ENCODE measurements at regions not wholly inside any gene's neighbourhood (a gene's known extent, or its start where the extent isn't known, plus 50 kb on each side); places are given as distances from the start of the nearest gene placed in this dataset.

DNA sequence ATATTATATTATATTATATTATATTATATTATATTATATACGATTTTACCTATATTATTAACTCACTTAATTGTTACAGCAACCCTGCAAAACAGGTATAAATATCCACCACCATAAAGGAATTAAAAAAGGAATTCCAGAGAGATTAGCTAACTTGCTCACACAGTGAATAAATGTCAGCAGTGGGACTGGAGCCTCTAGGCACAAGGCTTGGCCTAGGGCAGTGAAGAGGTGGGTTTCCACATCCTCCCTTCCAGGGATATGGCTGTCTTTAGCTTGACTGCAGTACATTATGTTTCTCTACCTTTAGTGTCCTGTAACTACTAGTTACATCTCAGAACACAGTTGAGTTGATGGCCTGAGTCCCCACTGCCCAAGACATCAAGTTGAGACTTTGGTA lies 166.9 kb downstream of the SLC15A5 start:
- H3K27ac Mint-ChIP-seq (ENCODE audit: low read depth, unreplicated experiment): no peak overlapping the region
- no peaks in the 10 kb centered on the region for H3K36me3 Mint-ChIP-seq (ENCODE audit: insufficient read depth, unreplicated experiment)
- no peak for DNase-seq (ENCODE audit: unreplicated experiment)
- POLR2A ChIA-PET: no interaction called here
- no peak overlapping the region for H3K4me3 Mint-ChIP-seq (ENCODE audit: unreplicated experiment)
- H3K9me3 Mint-ChIP-seq (ENCODE audit: unreplicated experiment): no peaks in the 10 kb centered on the region
- H3K27me3 Mint-ChIP-seq (ENCODE audit: insufficient read depth, unreplicated experiment): peaks cover 16% of the 10 kb centered on the region
- intact Hi-C loops (cut with micrococcal nuclease): no loop called here
- no peaks in the 10 kb centered on the region for H3K4me1 Mint-ChIP-seq (ENCODE audit: insufficient read depth, unreplicated experiment)
- CTCF ChIA-PET: no interaction called here
- no peak for TF ChIP-seq CTCF (IDR thresholded peaks at IDR 0.05; ENCODE audit: unreplicated experiment)
- BruUV-seq (replicated peaks): no TSS peak

DNA sequence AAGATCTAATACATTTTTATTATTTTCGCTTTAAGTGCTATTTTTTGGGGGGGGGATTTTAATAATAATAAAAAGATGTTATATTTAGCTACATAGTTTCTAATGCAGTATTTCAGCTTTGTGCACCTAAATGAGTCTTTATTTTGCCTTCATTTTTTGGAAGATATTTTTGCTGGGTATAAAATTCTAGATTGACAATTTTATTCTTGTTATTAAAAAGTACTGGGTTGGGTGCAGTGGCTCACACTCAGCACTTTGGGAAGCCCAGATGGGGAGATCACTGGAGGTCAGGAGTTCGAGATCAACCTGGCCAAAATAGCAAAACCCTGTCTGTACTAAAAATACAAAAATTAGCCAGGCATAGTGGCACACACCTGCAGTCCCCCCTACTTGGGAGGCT lies 173.6 kb downstream of the SLC15A5 start:
- no peak for TF ChIP-seq CTCF (IDR thresholded peaks at IDR 0.05; ENCODE audit: unreplicated experiment)
- DNase-seq (ENCODE audit: unreplicated experiment): no peak
- intact Hi-C loops (cut with micrococcal nuclease): no loop called here
- POLR2A ChIA-PET: no interaction called here
- no TSS peak for BruUV-seq (replicated peaks)
- peaks cover 13% of the 10 kb centered on the region for H3K27me3 Mint-ChIP-seq (ENCODE audit: insufficient read depth, unreplicated experiment)
- no peaks in the 10 kb centered on the region for H3K36me3 Mint-ChIP-seq (ENCODE audit: insufficient read depth, unreplicated experiment)
- no peaks in the 10 kb centered on the region for H3K9me3 Mint-ChIP-seq (ENCODE audit: unreplicated experiment)
- no peak overlapping the region for H3K4me3 Mint-ChIP-seq (ENCODE audit: unreplicated experiment)
- no peak overlapping the region for H3K27ac Mint-ChIP-seq (ENCODE audit: low read depth, unreplicated experiment)
- no peaks in the 10 kb centered on the region for H3K4me1 Mint-ChIP-seq (ENCODE audit: insufficient read depth, unreplicated experiment)
- CTCF ChIA-PET: interaction anchor here (0.6 kb wide), 1 partner anchor 743 kb away, joined by 3 read pairs; no protein-coding TSS in a partner anchor

- intact Hi-C loops (cut with micrococcal nuclease): no loop called here
- no peaks in the 10 kb centered on the region for H3K9me3 Mint-ChIP-seq (ENCODE audit: unreplicated experiment)
- POLR2A ChIA-PET: no interaction called here
- H3K4me1 Mint-ChIP-seq (ENCODE audit: insufficient read depth, unreplicated experiment): no peaks in the 10 kb centered on the region
- H3K4me3 Mint-ChIP-seq (ENCODE audit: unreplicated experiment): no peak overlapping the region
- no peak for DNase-seq (ENCODE audit: unreplicated experiment)
- TF ChIP-seq CTCF (IDR thresholded peaks at IDR 0.05; ENCODE audit: unreplicated experiment): no peak
- no peaks in the 10 kb centered on the region for H3K27me3 Mint-ChIP-seq (ENCODE audit: insufficient read depth, unreplicated experiment)
- CTCF ChIA-PET: interaction anchor here (0.9 kb wide), 1 partner anchor 11 kb away, joined by 5 read pairs; no protein-coding TSS in a partner anchor
- no peaks in the 10 kb centered on the region for H3K36me3 Mint-ChIP-seq (ENCODE audit: insufficient read depth, unreplicated experiment)
- H3K27ac Mint-ChIP-seq (ENCODE audit: low read depth, unreplicated experiment): no peak overlapping the region
- BruUV-seq (replicated peaks): no TSS peak
These were observed 177.3 kb downstream of the SLC15A5 start for GRCh38 chr12:16100206-16100605.

- peaks cover 2% of the 10 kb centered on the region for H3K9me3 Mint-ChIP-seq (ENCODE audit: unreplicated experiment)
- no peaks in the 10 kb centered on the region for H3K27me3 Mint-ChIP-seq (ENCODE audit: insufficient read depth, unreplicated experiment)
- DNase-seq (ENCODE audit: unreplicated experiment): no peak
- no peak overlapping the region for H3K27ac Mint-ChIP-seq (ENCODE audit: low read depth, unreplicated experiment)
- intact Hi-C loops (cut with micrococcal nuclease): no loop called here
- H3K4me3 Mint-ChIP-seq (ENCODE audit: unreplicated experiment): no peak overlapping the region
- H3K4me1 Mint-ChIP-seq (ENCODE audit: insufficient read depth, unreplicated experiment): no peaks in the 10 kb centered on the region
- ChIA-PET POLR2A (no interaction called here), CTCF (interaction anchor here (0.7 kb wide), 2 partner anchors 26 to 941 kb away, joined by 3 to 4 read pairs; no protein-coding TSS in a partner anchor)
- no peak for TF ChIP-seq CTCF (IDR thresholded peaks at IDR 0.05; ENCODE audit: unreplicated experiment)
- no TSS peak for BruUV-seq (replicated peaks)
- no peaks in the 10 kb centered on the region for H3K36me3 Mint-ChIP-seq (ENCODE audit: insufficient read depth, unreplicated experiment)
These were observed 181.1 kb downstream of the SLC15A5 start for GRCh38 chr12:16096273-16096849.
